CD14-positive monocyte (primary cell): ENCODE measurements at regions not wholly inside any gene's neighbourhood (a gene's known extent, or its start where the extent isn't known, plus 50 kb on each side); places are given as distances from the start of the nearest gene placed in this dataset.
"Not testable (repeated sequence)": the region's sequence is repeated elsewhere in the genome, so short reads cannot be mapped to it uniquely, and the experiment has no call there.

Experiments used
- DNase-seq, 3 donors: peaks; one replicate each; pipeline ENCODE4 v3.0.0-alpha.2; 2011 to 2022
- H2AFZ ChIP-seq: 2 replicates; pipeline ENCODE4 v1.6.0; 2012; ENCODE audit warnings: mild to moderate bottlenecking, low read depth, low read length, inconsistent platforms; ENCODE audit not compliant: insufficient read depth, poor library complexity, severe bottlenecking
- H3K27ac ChIP-seq, 2 donors: 1 replicate in 1 of 2; 2 replicates in 1 of 2; pipeline ENCODE4 v1.5.1; 2012 to 2013; ENCODE audit warnings: low read length in 2 of 2, control low read depth in 1 of 2, inconsistent platforms in 1 of 2, low read depth in 1 of 2, mild to moderate bottlenecking in 1 of 2
- H3K27me3 ChIP-seq, 2 donors: one replicate each; pipeline versions ENCODE4 v1.6.0 to v1.6.1; 2011 to 2013; ENCODE audit warnings: low read length in 2 of 2; ENCODE audit not compliant: control insufficient read depth in 2 of 2, insufficient read depth in 2 of 2
- H3K36me3 ChIP-seq, 2 donors: replicated peaks in 1 of 2; 1 replicate in 1 of 2; 2 replicates in 1 of 2; pipeline versions ENCODE4 v1.5.1 to v1.6.1; 2012 to 2013; ENCODE audit warnings: low read length in 2 of 2, control low read depth in 1 of 2, inconsistent platforms in 1 of 2, mild to moderate bottlenecking in 1 of 2; ENCODE audit not compliant: insufficient read depth in 2 of 2, control insufficient read depth in 1 of 2
- H3K4me1 ChIP-seq, 2 donors: 1 replicate in 1 of 2; 2 replicates in 1 of 2; pipeline versions ENCODE4 v1.5.1 to v1.6.1; 2012 to 2013; ENCODE audit warnings: low read length in 2 of 2, control low read depth in 1 of 2, inconsistent platforms in 1 of 2, mild to moderate bottlenecking in 1 of 2, moderate library complexity in 1 of 2; ENCODE audit not compliant: insufficient read depth in 2 of 2, control insufficient read depth in 1 of 2
- H3K4me2 ChIP-seq: replicated peaks from 2 replicates; pipeline ENCODE3; 2012; ENCODE audit warnings: low read length, moderate library complexity, mild to moderate bottlenecking; ENCODE audit not compliant: poor library complexity, severe bottlenecking; ENCODE audit errors: extremely low read depth
- H3K4me3 ChIP-seq, 3 experiments: fragments of 200-600 bp in 1 of 3; sonication (generic) in 1 of 3; replicated peaks in 1 of 3; 1 replicate in 2 of 3; 2 replicates in 1 of 3; pipeline ENCODE4 v1.5.1; 2011 to 2013; ENCODE audit warnings: low read length in 3 of 3, mild to moderate bottlenecking in 3 of 3, control low read depth in 2 of 3, low read depth in 2 of 3, inconsistent platforms in 1 of 3, moderate library complexity in 1 of 3
- H3K79me2 ChIP-seq: 2 replicates; pipeline ENCODE4 v1.6.0; 2012; ENCODE audit warnings: mild to moderate bottlenecking, control low read depth, inconsistent platforms, low read length, moderate library complexity; ENCODE audit not compliant: insufficient read depth
- H3K9ac ChIP-seq: 2 replicates; pipeline ENCODE4 v1.6.0; 2017; ENCODE audit warnings: low read length, mild to moderate bottlenecking; ENCODE audit not compliant: insufficient read depth, poor library complexity, severe bottlenecking
- H3K9me3 ChIP-seq, 2 donors: replicated peaks in 1 of 2; 1 replicate in 1 of 2; 2 replicates in 1 of 2; pipeline versions ENCODE4 v1.5.1 to v1.6.1; 2012 to 2013; ENCODE audit warnings: low read length in 2 of 2, control low read depth in 1 of 2; ENCODE audit not compliant: control insufficient read depth in 1 of 2, insufficient read depth in 1 of 2
- H4K20me1 ChIP-seq: 2 replicates; pipeline ENCODE4 v1.6.0; 2012; ENCODE audit warnings: mild to moderate bottlenecking, low read length, control low read depth, moderate library complexity; ENCODE audit not compliant: insufficient read depth
- H3K27ac Mint-ChIP-seq, 7 donors: one replicate each; pipeline ENCODE4 v1.8.0; 2020; ENCODE audit warnings: mild to moderate bottlenecking in 7 of 7, mixed read lengths in 7 of 7, moderate library complexity in 6 of 7, inconsistent platforms in 2 of 7
- H3K27me3 Mint-ChIP-seq, 3 donors: one replicate each; pipeline ENCODE4 v1.8.0; 2021 to 2022; ENCODE audit warnings: low read depth in 3 of 3, mild to moderate bottlenecking in 3 of 3, mixed read lengths in 3 of 3, moderate library complexity in 3 of 3, inconsistent platforms in 1 of 3
- H3K36me3 Mint-ChIP-seq, 2 donors: one replicate each; pipeline ENCODE4 v1.8.0; 2020; ENCODE audit warnings: mixed read lengths in 2 of 2, inconsistent platforms in 1 of 2, mild to moderate bottlenecking in 1 of 2
- H3K4me1 Mint-ChIP-seq: one replicate; pipeline ENCODE4 v1.8.0; 2020; ENCODE audit warnings: mild to moderate bottlenecking, mixed read lengths
- H3K4me3 Mint-ChIP-seq, 2 donors: one replicate each; pipeline ENCODE4 v1.8.0; 2020; ENCODE audit warnings: mild to moderate bottlenecking in 2 of 2, mixed read lengths in 2 of 2, moderate library complexity in 1 of 2
- H3K9me3 Mint-ChIP-seq, 7 donors: one replicate each; pipeline ENCODE4 v1.8.0; 2020 to 2022; ENCODE audit warnings: mixed read lengths in 7 of 7, mild to moderate bottlenecking in 6 of 7, moderate library complexity in 6 of 7, inconsistent platforms in 2 of 7
- CTCF ChIP-seq: fragments of 200-600 bp; IDR thresholded peaks from one replicate; pipeline ENCODE4 v1.8.0; 2022; ENCODE audit warnings: antibody characterized with exemption, mild to moderate bottlenecking
- WGBS: methylation state at CpG from one replicate; pipeline ENCODE4 v1.1.5; 2013; ENCODE audit warnings: missing lambda C conversion rate; ENCODE audit not compliant: insufficient coverage; 5-methylcytosine and 5-hydroxymethylcytosine counted together
- intact Hi-C, 2 donors: fragments of 100-400 bp; cut with micrococcal nuclease; formaldehyde crosslinking; loops; one replicate each; pipeline versions ENCODE4 v1.15.0 to v1.15.1; 2023

- H2AFZ ChIP-seq, result no peak overlapping the region
- H3K27ac ChIP-seq, result no peak overlapping the region
- no peak overlapping the region for H3K9ac ChIP-seq
- Mint-ChIP-seq H3K9me3 (no peaks in the 10 kb centered on the region), H3K36me3 (peaks cover 0 to 1% of the 10 kb centered on the region in 2 donors), H3K27me3 (peaks cover 13 to 17% (median 16%) of the 10 kb centered on the region in 3 donors), H3K4me3 (no peak overlapping the region), H3K4me1 (peaks cover 27% of the 10 kb centered on the region), H3K27ac (peak overlapping the region in 1 of 7 donors; percentile 55)
- WGBS, result 98% methylated on average over 11 of the region's 11 CpGs
- H3K9me3 ChIP-seq, result no peaks in the 10 kb centered on the region
- no peak overlapping the region for H3K4me2 ChIP-seq
- H3K27me3 ChIP-seq, result peaks cover 0 to 10% of the 10 kb centered on the region in 2 donors
- DNase-seq, result no peak
- peaks cover 18 to 33% of the 10 kb centered on the region in 2 donors for H3K4me1 ChIP-seq
- intact Hi-C loops, result no loop called here
- no peaks in the 10 kb centered on the region for H3K36me3 ChIP-seq
- H4K20me1 ChIP-seq, result no peaks in the 10 kb centered on the region
- no peak overlapping the region for H3K4me3 ChIP-seq
- no peaks in the 10 kb centered on the region for H3K79me2 ChIP-seq
- no peak for TF ChIP-seq CTCF
Measured at GRCh38 chr17:77287432-77288068, 146.8 kb downstream of the SEC14L1 start.

- peaks cover 18 to 33% of the 10 kb centered on the region in 2 donors for H3K4me1 ChIP-seq
- no peaks in the 10 kb centered on the region for H4K20me1 ChIP-seq
- no peak for TF ChIP-seq CTCF
- H3K4me3 ChIP-seq, result no peak overlapping the region
- no peak overlapping the region for H3K4me3 Mint-ChIP-seq
- H3K27me3 ChIP-seq, result peaks cover 0 to 3% of the 10 kb centered on the region in 2 donors
- 84% methylated on average over 16 of the region's 17 CpGs for WGBS
- H3K36me3 ChIP-seq, result no peaks in the 10 kb centered on the region
- no peaks in the 10 kb centered on the region for H3K9me3 Mint-ChIP-seq
- intact Hi-C loops, result no loop called here
- peaks cover 0 to 1% of the 10 kb centered on the region in 2 donors for H3K36me3 Mint-ChIP-seq
- no peak overlapping the region for H2AFZ ChIP-seq
- no peak overlapping the region for H3K4me2 ChIP-seq
- DNase-seq, result no peak
- H3K27ac Mint-ChIP-seq, result no peak overlapping the region
- no peaks in the 10 kb centered on the region for H3K79me2 ChIP-seq
- H3K27ac ChIP-seq, result no peak overlapping the region
- H3K9ac ChIP-seq, result no peak overlapping the region
- H3K9me3 ChIP-seq, result no peaks in the 10 kb centered on the region
- peaks cover 10 to 15% (median 13%) of the 10 kb centered on the region in 3 donors for H3K27me3 Mint-ChIP-seq
- H3K4me1 Mint-ChIP-seq, result peaks cover 27% of the 10 kb centered on the region
Measured at GRCh38 chr17:77288115-77288619, 147.4 kb downstream of the SEC14L1 start.

- intact Hi-C loops, H3K27me3 ChIP-seq, DNase-seq, H3K36me3 Mint-ChIP-seq, H3K9me3 Mint-ChIP-seq, H3K36me3 ChIP-seq, H2AFZ ChIP-seq, H3K4me3 Mint-ChIP-seq, H3K27ac ChIP-seq, H3K9me3 ChIP-seq, H3K79me2 ChIP-seq, H3K27ac Mint-ChIP-seq, H3K27me3 Mint-ChIP-seq, H3K4me2 ChIP-seq, H4K20me1 ChIP-seq, H3K9ac ChIP-seq, H3K4me3 ChIP-seq: not testable (repeated sequence)
- peaks cover 22% of the 10 kb centered on the region for H3K4me1 Mint-ChIP-seq
- WGBS, result 96% methylated on average over 12 of the region's 20 CpGs
- H3K4me1 ChIP-seq, result peaks cover 13 to 27% of the 10 kb centered on the region in 2 donors
Measured at GRCh38 chr17:77290759-77291558, 150.2 kb downstream of the SEC14L1 start.
